ENCODE measurements at regions not wholly inside any gene's neighbourhood (a gene's known extent, or its start where the extent isn't known, plus 50 kb on each side); places are given as distances from the start of the nearest gene placed in this dataset.

GRCh38 chr3:18634461-18634860, 209.3 kb upstream of the SATB1 start:
- Histone ChIP-seq H3K27ac (ENCODE audit: low read length) (no peak overlapping the region), H2AFZ (ENCODE audit: low read depth, low read length) (no peak overlapping the region)
- TF ChIP-seq EZH2 (IDR thresholded peaks at IDR 0.05; ENCODE audit: borderline replicate concordance, low read depth, low read length, severe bottlenecking) (no peak), CTCF (IDR thresholded peaks at IDR 0.05; ENCODE audit: borderline replicate concordance, extremely low read depth, low read length, poor library complexity, severe bottlenecking) (no peak)

GRCh38 chr3:18633002-18633401, 207.9 kb upstream of the SATB1 start:
- Histone ChIP-seq H4K20me1 (ENCODE audit: insufficient read depth, low read length) (no peaks in the 10 kb centered on the region), H3K36me3 (ENCODE audit: insufficient read depth, low read length) (no peaks in the 10 kb centered on the region), H3K9me3 (ENCODE audit: insufficient read depth, low read length, severe bottlenecking) (no peaks in the 10 kb centered on the region), H3K4me2 (ENCODE audit: insufficient read depth, low read length) (no peak overlapping the region), H3K9ac (ENCODE audit: low read depth, low read length) (no peak overlapping the region), H2AFZ (ENCODE audit: low read depth, low read length) (no peak overlapping the region), H3K4me3 (ENCODE audit: low read depth in 1 of 2, low read length in 2 of 2) (no peak overlapping the region), H3K27me3 (ENCODE audit: insufficient read depth, low read length, poor library complexity) (no peaks in the 10 kb centered on the region), H3K4me1 (ENCODE audit: insufficient read depth, low read length) (no peaks in the 10 kb centered on the region), H3K27ac (ENCODE audit: low read length) (no peak overlapping the region), H3K79me2 (ENCODE audit: insufficient read depth, low read length) (no peaks in the 10 kb centered on the region)
- ATAC-seq (ENCODE audit: insufficient read depth, low read depth), result no peak
- TF ChIP-seq CTCF (IDR thresholded peaks at IDR 0.05; ENCODE audit: borderline replicate concordance, extremely low read depth, low read length, poor library complexity, severe bottlenecking) (no peak), EZH2 (IDR thresholded peaks at IDR 0.05; ENCODE audit: borderline replicate concordance, low read depth, low read length, severe bottlenecking) (no peak)
- no peak for DNase-seq

More at GRCh38 chr3:18634461-18634860, 209.3 kb upstream of the SATB1 start:
- Histone ChIP-seq H4K20me1 (ENCODE audit: insufficient read depth, low read length) (no peaks in the 10 kb centered on the region), H3K4me1 (ENCODE audit: insufficient read depth, low read length) (no peaks in the 10 kb centered on the region), H3K4me3 (ENCODE audit: low read depth in 1 of 2, low read length in 2 of 2) (no peak overlapping the region), H3K9me3 (ENCODE audit: insufficient read depth, low read length, severe bottlenecking) (no peaks in the 10 kb centered on the region), H3K27me3 (ENCODE audit: insufficient read depth, low read length, poor library complexity) (no peaks in the 10 kb centered on the region), H3K36me3 (ENCODE audit: insufficient read depth, low read length) (no peaks in the 10 kb centered on the region), H3K9ac (ENCODE audit: low read depth, low read length) (no peak overlapping the region), H3K79me2 (ENCODE audit: insufficient read depth, low read length) (no peaks in the 10 kb centered on the region), H3K4me2 (ENCODE audit: insufficient read depth, low read length) (no peak overlapping the region)
- ATAC-seq (ENCODE audit: insufficient read depth, low read depth) (no peak), DNase-seq (no peak)

GRCh38 chr3:18630295-18630694, 205.2 kb upstream of the SATB1 start:
- ATAC-seq (ENCODE audit: insufficient read depth, low read depth) (no peak), DNase-seq (no peak)
- no peak overlapping the region for H3K4me2 ChIP-seq (ENCODE audit: insufficient read depth, low read length)
- no peaks in the 10 kb centered on the region for H3K4me1 ChIP-seq (ENCODE audit: insufficient read depth, low read length)
- no peaks in the 10 kb centered on the region for H3K79me2 ChIP-seq (ENCODE audit: insufficient read depth, low read length)
- H3K9me3 ChIP-seq (ENCODE audit: insufficient read depth, low read length, severe bottlenecking), result no peaks in the 10 kb centered on the region
- H3K36me3 ChIP-seq (ENCODE audit: insufficient read depth, low read length), result no peaks in the 10 kb centered on the region
- TF ChIP-seq CTCF (IDR thresholded peaks at IDR 0.05; ENCODE audit: borderline replicate concordance, extremely low read depth, low read length, poor library complexity, severe bottlenecking) (no peak), EZH2 (IDR thresholded peaks at IDR 0.05; ENCODE audit: borderline replicate concordance, low read depth, low read length, severe bottlenecking) (no peak)
- H3K27ac ChIP-seq (ENCODE audit: low read length), result no peak overlapping the region
- no peak overlapping the region for H2AFZ ChIP-seq (ENCODE audit: low read depth, low read length)
- no peaks in the 10 kb centered on the region for H3K27me3 ChIP-seq (ENCODE audit: insufficient read depth, low read length, poor library complexity)
- no peak overlapping the region for H3K9ac ChIP-seq (ENCODE audit: low read depth, low read length)
- no peak overlapping the region for H3K4me3 ChIP-seq (ENCODE audit: low read depth in 1 of 2, low read length in 2 of 2)
- no peaks in the 10 kb centered on the region for H4K20me1 ChIP-seq (ENCODE audit: insufficient read depth, low read length)

GRCh38 chr3:18625085-18625484, 199.9 kb upstream of the SATB1 start:
- Histone ChIP-seq H3K27me3 (ENCODE audit: insufficient read depth, low read length, poor library complexity) (no peaks in the 10 kb centered on the region), H3K4me2 (ENCODE audit: insufficient read depth, low read length) (no peak overlapping the region), H2AFZ (ENCODE audit: low read depth, low read length) (no peak overlapping the region), H3K27ac (ENCODE audit: low read length) (no peak overlapping the region), H3K79me2 (ENCODE audit: insufficient read depth, low read length) (no peaks in the 10 kb centered on the region), H4K20me1 (ENCODE audit: insufficient read depth, low read length) (no peaks in the 10 kb centered on the region), H3K36me3 (ENCODE audit: insufficient read depth, low read length) (no peaks in the 10 kb centered on the region), H3K9me3 (ENCODE audit: insufficient read depth, low read length, severe bottlenecking) (no peaks in the 10 kb centered on the region), H3K4me3 (ENCODE audit: low read depth in 1 of 2, low read length in 2 of 2) (no peak overlapping the region), H3K9ac (ENCODE audit: low read depth, low read length) (no peak overlapping the region), H3K4me1 (ENCODE audit: insufficient read depth, low read length) (no peaks in the 10 kb centered on the region)
- TF ChIP-seq CTCF (IDR thresholded peaks at IDR 0.05; ENCODE audit: borderline replicate concordance, extremely low read depth, low read length, poor library complexity, severe bottlenecking) (no peak), EZH2 (IDR thresholded peaks at IDR 0.05; ENCODE audit: borderline replicate concordance, low read depth, low read length, severe bottlenecking) (no peak)
- ATAC-seq (ENCODE audit: insufficient read depth, low read depth) (no peak), DNase-seq (no peak)

Data from DND-41 (cell line).